GM18520 (cell line): ENCODE measurements at regions not wholly inside any gene's neighbourhood (a gene's known extent, or its start where the extent isn't known, plus 50 kb on each side); places are given as distances from the start of the nearest gene placed in this dataset.
"Not testable (repeated sequence)": the region's sequence is repeated elsewhere in the genome, so short reads cannot be mapped to it uniquely, and the experiment has no call there.

Experiments used
- ATAC-seq: cut with Tn5 transposase; IDR thresholded peaks from one replicate; pipeline ENCODE4 v1.9.1; 2021; ENCODE audit not compliant: unreplicated experiment

GRCh38 chr2:147438882-147439281 is 405.9 kb upstream of the ACVR2A start:
- no peak for ATAC-seq

DNA sequence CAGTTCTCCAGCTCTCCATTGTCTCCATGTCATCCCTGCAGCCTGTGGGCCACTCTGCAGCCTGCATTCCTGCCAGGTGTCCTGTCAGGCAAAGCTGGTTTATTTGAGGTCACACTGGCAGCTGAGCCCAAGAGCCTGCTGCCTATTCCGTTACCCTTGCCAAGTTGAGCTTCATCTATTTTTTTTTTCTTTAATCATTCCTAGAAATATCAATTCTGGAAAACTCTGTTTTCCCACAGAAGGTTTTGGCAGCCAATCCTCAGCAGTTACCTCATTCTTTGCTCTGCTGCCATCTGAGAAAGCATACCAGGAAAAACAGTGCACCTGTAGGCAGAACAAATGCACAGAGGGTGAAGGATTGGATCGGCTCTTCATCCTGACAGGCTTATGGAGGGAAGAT is 411.0 kb upstream of the ACVR2A start:
- ATAC-seq = no peak

DNA sequence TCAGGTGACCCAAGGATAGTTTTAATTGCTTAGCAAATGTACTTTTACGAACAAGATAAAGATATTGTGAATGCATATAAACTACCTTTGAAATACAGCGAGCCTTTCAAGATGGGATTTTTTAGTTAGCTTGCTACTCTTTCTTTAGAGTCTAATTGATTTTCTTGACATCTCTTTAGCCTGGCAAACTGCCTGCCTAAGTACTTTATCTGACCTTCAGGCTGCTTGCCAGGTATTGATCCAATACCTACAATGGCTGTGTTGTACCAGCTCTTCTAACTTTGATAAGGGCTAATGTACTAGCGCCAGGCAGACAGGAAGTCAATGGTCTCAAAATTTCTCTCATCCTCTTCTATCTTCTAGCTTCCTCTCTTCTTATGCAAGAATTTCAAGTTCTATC is 414.4 kb upstream of the ACVR2A start:
- ATAC-seq = no peak

- no peak for ATAC-seq
Observed at GRCh38 chr2:147428120-147428747, 416.6 kb upstream of the ACVR2A start.

DNA sequence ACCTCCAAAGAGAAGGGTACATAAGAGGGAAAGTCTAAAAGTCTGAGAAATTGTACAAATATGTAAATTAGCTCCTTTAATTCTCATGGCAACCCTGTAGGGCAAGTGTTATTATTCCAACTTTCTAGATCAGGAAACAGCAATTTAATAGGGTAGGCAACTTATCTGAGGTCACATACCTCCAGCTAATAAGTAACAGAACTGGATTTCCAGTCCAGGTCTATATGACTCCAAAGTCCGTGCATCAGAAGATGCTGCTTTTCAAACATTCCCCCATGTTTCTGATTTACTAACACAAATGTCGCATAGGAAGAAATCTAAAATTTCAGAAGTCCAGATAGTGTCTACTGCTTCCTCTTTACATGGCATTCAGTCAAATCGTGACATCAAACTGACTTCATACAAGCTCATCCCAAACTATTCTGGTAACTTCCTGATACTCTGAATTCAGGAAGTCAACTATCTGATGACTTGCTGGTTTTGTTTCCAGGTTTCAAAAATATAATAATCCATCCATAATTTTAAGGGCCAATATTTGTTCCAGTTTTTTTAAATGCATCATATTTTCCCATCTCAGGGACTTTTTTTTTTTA is 419.3 kb upstream of the ACVR2A start:
- ATAC-seq = no peak

- no peak for ATAC-seq
Observed at GRCh38 chr2:147424766-147425165, 420.1 kb upstream of the ACVR2A start.

- no peak for ATAC-seq
Observed at GRCh38 chr2:147420947-147421675, 423.7 kb upstream of the ACVR2A start.

- no peak for ATAC-seq
Observed at GRCh38 chr2:147420517-147420916, 424.3 kb upstream of the ACVR2A start.

DNA sequence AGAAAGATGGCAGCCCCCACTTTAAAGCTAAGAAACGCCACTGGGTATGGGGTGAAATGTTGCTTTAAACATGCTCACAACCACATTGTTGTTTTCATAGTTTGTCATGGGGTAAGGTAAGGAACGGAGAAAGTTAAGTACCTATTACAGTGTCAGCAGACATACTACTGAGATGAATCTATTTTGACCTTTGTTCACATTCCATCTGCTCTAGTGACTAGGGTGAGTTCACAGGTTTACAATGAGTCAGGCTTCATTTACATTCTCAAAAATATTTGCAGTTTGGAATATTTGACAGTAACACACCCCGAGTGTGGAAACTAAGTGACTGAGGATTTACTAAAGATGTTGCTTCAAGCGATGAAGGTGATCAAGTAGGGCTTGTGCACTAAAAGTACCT is 428.7 kb upstream of the ACVR2A start:
- no peak for ATAC-seq

- not testable (repeated sequence) for ATAC-seq
Observed at GRCh38 chr2:147414656-147415055, 430.2 kb upstream of the ACVR2A start.

DNA sequence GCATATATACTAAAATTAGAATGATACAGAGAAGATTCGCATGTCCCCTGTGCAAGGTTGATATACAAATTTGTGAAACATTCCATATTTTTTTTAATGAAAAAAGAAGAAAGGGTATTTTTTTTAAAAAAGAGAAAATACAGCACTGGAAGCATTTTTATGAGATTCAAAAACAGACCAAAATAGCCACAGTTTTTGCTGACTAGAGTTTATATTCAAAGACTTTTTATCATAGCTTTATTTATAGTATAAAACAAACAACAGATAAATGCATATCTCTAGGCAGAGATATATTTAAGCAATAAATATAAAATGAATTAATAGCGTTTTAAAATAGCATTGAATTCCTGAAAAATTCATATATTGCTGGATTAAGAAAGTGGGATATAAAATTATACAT is 436.5 kb upstream of the ACVR2A start:
- ATAC-seq = no peak

DNA sequence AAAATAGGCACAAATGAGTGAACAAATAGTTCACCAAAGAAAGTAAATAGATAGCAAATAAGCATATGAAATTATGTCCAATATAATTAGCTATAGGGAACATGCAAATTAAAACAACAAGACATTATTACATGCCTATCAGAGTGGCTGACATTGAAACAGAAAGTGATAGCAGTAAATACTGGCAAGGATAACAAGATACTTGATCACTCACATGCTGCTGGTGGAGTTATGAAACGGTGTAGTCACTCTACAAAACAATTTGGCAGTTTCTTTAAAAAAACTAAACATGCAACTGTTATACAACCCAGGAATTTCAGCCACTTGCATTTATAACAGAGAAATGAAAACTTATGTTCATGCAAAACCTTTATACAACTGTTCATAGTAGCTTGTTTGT is 439.2 kb upstream of the ACVR2A start:
- peak; percentile 58 for ATAC-seq

GRCh38 chr2:147398996-147399395 is 445.8 kb upstream of the ACVR2A start:
- ATAC-seq = no peak

DNA sequence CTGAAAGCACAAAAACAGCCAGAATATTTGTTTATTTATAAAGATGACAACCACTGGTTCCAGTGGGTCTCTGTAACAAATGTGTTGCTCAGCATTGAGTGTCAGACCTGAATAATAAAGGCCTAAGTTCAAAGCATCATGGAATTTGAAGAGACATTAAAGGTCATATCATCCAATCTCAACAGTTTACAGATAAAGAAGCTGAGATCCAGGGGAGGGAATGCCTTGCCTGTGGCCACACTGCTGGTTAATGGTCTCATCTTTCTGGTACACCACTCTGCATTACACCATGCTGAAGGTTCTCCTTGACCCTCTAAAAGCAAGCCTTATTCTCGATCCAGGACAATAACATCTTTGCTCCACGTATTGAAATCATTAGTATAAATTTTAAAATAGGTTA is 446.5 kb upstream of the ACVR2A start:
- ATAC-seq = no peak

DNA sequence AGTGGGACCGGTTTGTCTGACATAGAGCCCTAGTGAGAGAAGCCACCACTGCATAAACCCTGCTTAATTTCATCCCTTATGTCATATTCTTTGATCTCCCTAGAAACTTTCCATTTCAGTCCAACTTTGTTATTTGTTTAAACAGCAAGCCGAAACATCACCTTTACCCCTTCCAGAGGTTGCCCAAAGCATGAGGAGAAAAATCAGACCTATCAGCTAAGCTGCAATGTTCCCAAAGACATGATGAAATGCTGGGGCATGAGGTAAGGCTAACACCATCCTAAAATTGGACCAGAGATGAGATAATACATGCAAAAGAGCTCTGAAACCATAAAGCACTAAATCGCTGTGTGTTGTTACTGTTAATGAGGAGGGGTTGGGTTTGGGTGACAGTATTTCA is 447.9 kb upstream of the ACVR2A start:
- ATAC-seq = no peak

- ATAC-seq = no peak
Observed at GRCh38 chr2:147394179-147394790, 450.5 kb upstream of the ACVR2A start.

GRCh38 chr2:147392180-147392579 is 452.6 kb upstream of the ACVR2A start:
- no peak for ATAC-seq

DNA sequence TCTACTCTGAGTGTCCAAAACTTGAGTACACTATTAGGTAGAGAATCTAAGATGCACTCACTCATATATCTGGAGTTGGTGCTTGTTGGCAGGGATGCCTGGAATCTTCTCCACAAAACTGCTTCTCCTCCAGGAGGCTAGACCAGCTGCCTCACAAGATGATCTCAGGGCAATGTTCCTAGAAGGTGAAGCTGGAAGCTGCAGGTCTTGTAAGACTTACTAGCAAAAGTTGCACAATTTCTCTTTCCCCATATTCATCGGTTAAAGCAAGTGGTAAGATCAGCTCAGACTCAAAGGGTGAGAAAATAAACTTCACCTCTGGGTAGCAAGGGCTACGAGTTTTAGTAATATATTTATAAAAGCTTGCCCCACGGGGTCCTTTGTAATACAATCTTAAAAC is 454.4 kb upstream of the ACVR2A start:
- ATAC-seq = no peak

DNA sequence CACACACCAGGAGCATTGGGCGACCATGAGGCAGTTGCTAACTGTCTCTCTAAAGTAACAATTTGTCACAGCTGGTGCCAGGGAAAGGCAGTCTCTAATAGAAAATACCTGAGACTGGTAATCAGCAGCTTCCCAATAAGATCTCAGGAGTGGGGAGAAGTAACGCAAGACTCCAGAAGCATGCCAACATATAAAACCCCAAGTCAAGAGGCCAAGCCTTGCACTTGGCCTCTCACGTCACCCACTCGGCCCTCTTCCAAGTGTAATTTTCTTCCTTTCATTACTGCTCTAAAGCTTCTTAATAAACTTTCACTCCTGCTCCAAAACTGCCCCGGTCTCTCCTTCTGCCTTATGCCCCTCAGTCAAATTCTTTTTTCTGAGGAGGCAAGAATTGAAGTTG is 455.6 kb upstream of the ACVR2A start:
- no peak for ATAC-seq

GRCh38 chr2:147388217-147388616 is 456.6 kb upstream of the ACVR2A start:
- ATAC-seq = no peak

- no peak for ATAC-seq
Observed at GRCh38 chr2:147386284-147386683, 458.5 kb upstream of the ACVR2A start.

DNA sequence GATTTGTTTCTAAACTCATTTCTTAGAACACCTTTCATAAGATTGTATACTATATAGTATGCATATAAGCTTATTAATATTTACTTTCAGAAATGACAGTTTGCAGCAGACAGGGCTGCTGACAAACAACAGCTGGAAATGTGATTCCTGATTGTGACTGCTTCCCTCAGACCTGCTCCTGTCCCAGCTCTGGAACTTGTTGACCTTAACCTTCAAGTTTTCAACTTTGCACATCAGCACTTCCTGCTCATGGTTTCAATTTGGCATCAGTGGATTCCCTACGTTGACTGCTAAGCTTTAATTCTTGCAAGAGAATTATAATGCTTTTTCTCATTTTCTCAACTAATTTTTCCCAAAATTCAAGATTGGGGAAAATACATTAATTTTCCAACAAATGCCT is 459.2 kb upstream of the ACVR2A start:
- ATAC-seq = no peak
